GM21390 (cell line): ENCODE measurements at regions not wholly inside any gene's neighbourhood (a gene's known extent, or its start where the extent isn't known, plus 50 kb on each side); places are given as distances from the start of the nearest gene placed in this dataset.
A peak's percentile ranks its signal among the peaks of the same experiment; 100 is the strongest.
"Not testable (repeated sequence)": the region's sequence is repeated elsewhere in the genome, so short reads cannot be mapped to it uniquely, and the experiment has no call there.

Experiments
- ATAC-seq: cut with Tn5 transposase; IDR thresholded peaks from one replicate; pipeline ENCODE4 v1.9.1; 2021; ENCODE audit not compliant: unreplicated experiment

- not testable (repeated sequence) for ATAC-seq
These were observed 75.3 kb upstream of the OR4F16 start for GRCh38 chr1:761791-762190.

- not testable (repeated sequence) for ATAC-seq
These were observed 85.0 kb upstream of the OR4F16 start for GRCh38 chr1:771449-771848.

- not testable (repeated sequence) for ATAC-seq
These were observed 91.2 kb upstream of the OR4F16 start for GRCh38 chr1:777480-778180.

- peak; percentile 100 for ATAC-seq
These were observed 92.2 kb upstream of the OR4F16 start for GRCh38 chr1:778451-779278.

- ATAC-seq = not testable (repeated sequence)
These were observed 93.2 kb upstream of the OR4F16 start for GRCh38 chr1:779621-780020.

- no peak for ATAC-seq
These were observed 102.4 kb upstream of the OR4F16 start for GRCh38 chr1:788835-789234.

GRCh38 chr1:789606-790005, 103.2 kb upstream of the OR4F16 start:
- not testable (repeated sequence) for ATAC-seq

- ATAC-seq = not testable (repeated sequence)
These were observed 104.0 kb upstream of the OR4F16 start for GRCh38 chr1:790388-790930.

- not testable (repeated sequence) for ATAC-seq
These were observed 107.9 kb upstream of the OR4F16 start for GRCh38 chr1:794310-794709.

- ATAC-seq = not testable (repeated sequence)
These were observed 108.6 kb upstream of the OR4F16 start for GRCh38 chr1:794918-795584.

- not testable (repeated sequence) for ATAC-seq
These were observed 111.2 kb upstream of the OR4F16 start for GRCh38 chr1:797649-798048.

- not testable (repeated sequence) for ATAC-seq
These were observed 113.9 kb upstream of the OR4F16 start for GRCh38 chr1:800397-800796.

GRCh38 chr1:804378-805115, 118.1 kb upstream of the OR4F16 start:
- ATAC-seq = peak; percentile 70

GRCh38 chr1:805310-805709, 118.4 kb upstream of the SAMD11 start:
- ATAC-seq = not testable (repeated sequence)

GRCh38 chr1:807066-807465, 116.7 kb upstream of the SAMD11 start:
- not testable (repeated sequence) for ATAC-seq

- not testable (repeated sequence) for ATAC-seq
These were observed 115.9 kb upstream of the SAMD11 start for GRCh38 chr1:807699-808390.

GRCh38 chr1:810949-811348, 112.8 kb upstream of the SAMD11 start:
- ATAC-seq = not testable (repeated sequence)

GRCh38 chr1:812535-813127, 111.1 kb upstream of the SAMD11 start:
- ATAC-seq = not testable (repeated sequence)

GRCh38 chr1:814543-814942, 109.2 kb upstream of the SAMD11 start:
- ATAC-seq = not testable (repeated sequence)
